OCI-LY7 (cell line): ENCODE measurements at regions not wholly inside any gene's neighbourhood (a gene's known extent, or its start where the extent isn't known, plus 50 kb on each side); places are given as distances from the start of the nearest gene placed in this dataset.

Experiments
- BruUV-seq: library from RNA; stranded (reverse); fragments of 400-500 nt; replicated peaks from 2 replicates; lab custom pipeline; 2021; lab: Mats Ljungman, UMichigan
- CTCF ChIA-PET: fragments of 300-600 bp; sonication (Branson Sonifier 250); formaldehyde crosslinking; loops from one replicate; lab custom pipeline; 2022; ENCODE audit warnings: antibody characterized with exemption; ENCODE audit not compliant: unreplicated experiment; lab: Charles Lee
- POLR2A ChIA-PET: fragments of 300-600 bp; sonication (Branson Sonifier 250); formaldehyde crosslinking; loops from one replicate; lab custom pipeline; 2022; ENCODE audit warnings: antibody characterized with exemption; lab: Charles Lee
- DNase-seq: peaks from one replicate; pipeline ENCODE4 v3.0.0-alpha.2; 2015; ENCODE audit warnings: low spot score
- H2AFZ ChIP-seq: fragments of 200-600 bp; sonication (generic), shearing (Covaris generic); 2 replicates; pipeline ENCODE4 v1.6.1; 2014; ENCODE audit warnings: mild to moderate bottlenecking, antibody characterized with exemption, low read length, moderate library complexity
- H3K27ac ChIP-seq: fragments of 200-600 bp; sonication (generic); 2 replicates; pipeline ENCODE4 v1.5.1; 2014; ENCODE audit warnings: mixed run types, low read depth, mild to moderate bottlenecking, moderate library complexity, low read length, inconsistent platforms; ENCODE audit not compliant: poor library complexity, severe bottlenecking
- H3K36me3 ChIP-seq: fragments of 200-600 bp; sonication (generic); 2 replicates; pipeline ENCODE4 v1.6.1; 2014; ENCODE audit warnings: mild to moderate bottlenecking, antibody characterized with exemption, low read length, moderate library complexity, mixed read lengths; ENCODE audit not compliant: insufficient read depth
- H3K4me1 ChIP-seq: fragments of 200-600 bp; sonication (generic); 2 replicates; pipeline ENCODE4 v1.5.1; 2014; ENCODE audit warnings: mild to moderate bottlenecking, low read length; ENCODE audit not compliant: insufficient read depth, poor library complexity, severe bottlenecking
- H3K4me2 ChIP-seq: fragments of 200-600 bp; sonication (generic); 2 replicates; pipeline ENCODE4 v1.6.1; 2014; ENCODE audit warnings: mild to moderate bottlenecking, low read length
- H3K4me3 ChIP-seq: fragments of 200-600 bp; sonication (generic); 2 replicates; pipeline ENCODE4 v1.5.1; 2014; ENCODE audit warnings: mild to moderate bottlenecking, low read depth, low read length; ENCODE audit not compliant: poor library complexity, severe bottlenecking
- H3K79me2 ChIP-seq: fragments of 200-600 bp; sonication (generic); 2 replicates; pipeline ENCODE4 v1.6.1; 2016; ENCODE audit warnings: low read depth, mild to moderate bottlenecking, low read length, moderate library complexity, mixed read lengths; ENCODE audit not compliant: insufficient read depth
- H3K9me2 ChIP-seq: fragments of 200-600 bp; sonication (generic); 2 replicates; pipeline ENCODE4 v1.6.1; 2016; ENCODE audit warnings: mild to moderate bottlenecking, low read length, mixed read lengths; ENCODE audit not compliant: insufficient read depth
- H3K9me3 ChIP-seq: fragments of 200-600 bp; sonication (generic); 2 replicates; pipeline ENCODE4 v1.6.1; 2014; ENCODE audit warnings: mild to moderate bottlenecking, mixed run types, low read length, mixed read lengths
- H4K20me1 ChIP-seq: fragments of 200-600 bp; sonication (generic); 2 replicates; pipeline ENCODE4 v1.6.1; 2014; ENCODE audit warnings: mild to moderate bottlenecking, antibody characterized with exemption, low read length, moderate library complexity, mixed read lengths; ENCODE audit not compliant: insufficient read depth
- EZH2phosphoT487 ChIP-seq: fragments of 200-600 bp; sonication (generic); IDR thresholded peaks from 2 replicates; pipeline ENCODE4 v1.6.1; 2018; ENCODE audit warnings: low read depth, borderline replicate concordance, mild to moderate bottlenecking, mixed run types, antibody characterized with exemption, low read length, moderate library complexity, mixed read lengths
- intact Hi-C: fragments of 100-400 bp; cut with micrococcal nuclease; formaldehyde crosslinking; loops from one replicate; pipeline ENCODE4 v1.10.0; 2022; ENCODE audit not compliant: unreplicated experiment
- TF ChIP-seq, protein P1 (sequence below): fragments of 200-600 bp; sonication (generic); conservative IDR thresholded peaks from 2 replicates; pipeline ENCODE4 v1.5.1; 2014; ENCODE audit warnings: mild to moderate bottlenecking, antibody characterized with exemption, low read length, moderate library complexity, mixed read lengths

DNA sequence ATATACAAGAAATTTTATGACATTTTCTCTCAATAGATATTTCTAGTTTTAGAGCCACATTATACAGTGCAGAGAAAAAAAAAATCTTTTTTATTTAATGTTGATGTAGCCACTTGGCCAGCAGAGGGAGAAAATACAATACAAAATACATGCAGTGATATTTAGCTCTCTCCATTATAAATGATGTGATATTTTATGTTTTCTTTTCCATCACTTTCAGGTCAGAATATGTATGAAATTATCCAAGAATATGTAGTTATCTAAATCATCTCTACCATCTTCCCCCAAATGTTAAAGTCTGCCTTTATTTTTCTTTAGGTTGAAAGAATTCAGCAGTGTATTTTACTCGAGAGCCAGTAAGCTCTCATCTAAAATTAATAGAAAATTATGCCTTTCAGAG, 533.6 kb upstream of the FSHR start:
- TF ChIP-seq EZH2phosphoT487, result no peak
- TF ChIP-seq, protein P1, sequence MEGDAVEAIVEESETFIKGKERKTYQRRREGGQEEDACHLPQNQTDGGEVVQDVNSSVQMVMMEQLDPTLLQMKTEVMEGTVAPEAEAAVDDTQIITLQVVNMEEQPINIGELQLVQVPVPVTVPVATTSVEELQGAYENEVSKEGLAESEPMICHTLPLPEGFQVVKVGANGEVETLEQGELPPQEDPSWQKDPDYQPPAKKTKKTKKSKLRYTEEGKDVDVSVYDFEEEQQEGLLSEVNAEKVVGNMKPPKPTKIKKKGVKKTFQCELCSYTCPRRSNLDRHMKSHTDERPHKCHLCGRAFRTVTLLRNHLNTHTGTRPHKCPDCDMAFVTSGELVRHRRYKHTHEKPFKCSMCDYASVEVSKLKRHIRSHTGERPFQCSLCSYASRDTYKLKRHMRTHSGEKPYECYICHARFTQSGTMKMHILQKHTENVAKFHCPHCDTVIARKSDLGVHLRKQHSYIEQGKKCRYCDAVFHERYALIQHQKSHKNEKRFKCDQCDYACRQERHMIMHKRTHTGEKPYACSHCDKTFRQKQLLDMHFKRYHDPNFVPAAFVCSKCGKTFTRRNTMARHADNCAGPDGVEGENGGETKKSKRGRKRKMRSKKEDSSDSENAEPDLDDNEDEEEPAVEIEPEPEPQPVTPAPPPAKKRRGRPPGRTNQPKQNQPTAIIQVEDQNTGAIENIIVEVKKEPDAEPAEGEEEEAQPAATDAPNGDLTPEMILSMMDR, result peak; percentile 72
- intact Hi-C loops, result loop anchor here (2.0 kb wide), 1 partner anchor 457 kb away; no protein-coding TSS in a partner anchor
- BruUV-seq, result no TSS peak
- DNase-seq, result peak; percentile 0
- no peaks in the 10 kb centered on the region for H3K36me3 ChIP-seq
- H4K20me1 ChIP-seq, result no peaks in the 10 kb centered on the region
- no peaks in the 10 kb centered on the region for H3K4me1 ChIP-seq
- no peak overlapping the region for H3K27ac ChIP-seq
- H3K9me2 ChIP-seq, result no peaks in the 10 kb centered on the region
- no peaks in the 10 kb centered on the region for H3K79me2 ChIP-seq
- POLR2A ChIA-PET, result no interaction called here
- no peak overlapping the region for H3K4me3 ChIP-seq
- no peak overlapping the region for H2AFZ ChIP-seq
- no peaks in the 10 kb centered on the region for H3K9me3 ChIP-seq
- CTCF ChIA-PET, result no interaction called here
- H3K4me2 ChIP-seq, result no peak overlapping the region

DNA sequence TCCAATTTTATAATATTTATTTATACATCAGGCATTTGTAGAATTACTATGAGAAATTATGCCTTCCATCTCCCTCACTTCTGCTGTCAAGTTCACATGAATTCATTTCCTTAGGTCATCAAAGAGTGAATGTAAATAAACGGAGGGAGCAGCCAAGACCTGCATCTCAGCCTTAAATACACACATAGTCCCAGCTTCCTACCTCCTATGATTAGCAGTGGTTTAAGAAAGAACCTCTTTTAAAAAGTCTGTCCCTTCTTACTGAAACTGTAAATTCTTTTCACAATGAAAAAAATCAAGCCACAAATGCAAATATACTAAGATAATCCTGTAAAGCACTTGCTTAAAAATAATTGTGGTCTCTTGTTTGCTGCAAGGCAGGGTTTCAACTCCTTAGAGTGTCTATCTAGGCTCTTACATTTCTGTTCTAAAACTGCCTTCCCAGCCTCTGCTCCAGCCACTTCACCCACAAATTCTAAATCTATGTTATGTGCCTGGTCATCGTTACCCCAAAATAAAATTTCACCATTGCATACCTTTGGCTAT, 532.7 kb upstream of the FSHR start:
- POLR2A ChIA-PET, result no interaction called here
- intact Hi-C loops, result no loop called here
- no TSS peak for BruUV-seq

DNA sequence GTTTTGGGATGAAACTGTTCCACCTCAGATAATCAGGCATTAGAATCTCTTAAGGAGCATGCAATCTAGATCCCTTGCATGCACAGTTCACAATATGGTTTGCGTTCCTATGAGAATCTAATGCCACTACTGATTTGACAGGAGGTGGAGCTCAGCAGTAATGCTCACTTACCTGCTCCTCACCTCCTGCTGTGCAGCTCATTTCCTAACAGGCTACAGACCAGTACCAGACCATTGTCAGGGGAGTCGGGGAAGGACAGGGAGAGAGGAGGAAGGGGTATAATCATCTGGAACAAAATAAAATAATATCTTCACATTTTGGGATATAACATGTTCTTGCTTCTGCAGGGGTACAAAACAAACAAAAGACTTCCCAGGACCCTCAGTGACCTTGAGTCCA, 532.0 kb upstream of the FSHR start:
- no peak overlapping the region for H2AFZ ChIP-seq
- BruUV-seq, result no TSS peak
- no peaks in the 10 kb centered on the region for H4K20me1 ChIP-seq
- intact Hi-C loops, result no loop called here
- H3K9me3 ChIP-seq, result no peaks in the 10 kb centered on the region
- no peaks in the 10 kb centered on the region for H3K79me2 ChIP-seq
- no peak overlapping the region for H3K4me2 ChIP-seq
- no peaks in the 10 kb centered on the region for H3K4me1 ChIP-seq
- ChIA-PET CTCF (no interaction called here), POLR2A (no interaction called here)
- TF ChIP-seq, protein P1, result no peak
- no peak for TF ChIP-seq EZH2phosphoT487
- no peaks in the 10 kb centered on the region for H3K36me3 ChIP-seq
- DNase-seq, result no peak
- H3K4me3 ChIP-seq, result no peak overlapping the region
- H3K27ac ChIP-seq, result no peak overlapping the region
- H3K9me2 ChIP-seq, result no peaks in the 10 kb centered on the region

More for the DNA sequence above, 532.7 kb upstream of the FSHR start:
- no peak for DNase-seq
- H3K36me3 ChIP-seq, result no peaks in the 10 kb centered on the region
- no peak overlapping the region for H3K4me2 ChIP-seq
- H3K4me3 ChIP-seq, result no peak overlapping the region
- CTCF ChIA-PET, result no interaction called here
- TF ChIP-seq, protein P1, result no peak
- TF ChIP-seq EZH2phosphoT487, result no peak
- H3K9me2 ChIP-seq, result no peaks in the 10 kb centered on the region
- H3K27ac ChIP-seq, result no peak overlapping the region
- H3K79me2 ChIP-seq, result no peaks in the 10 kb centered on the region
- no peaks in the 10 kb centered on the region for H4K20me1 ChIP-seq
- H3K4me1 ChIP-seq, result no peaks in the 10 kb centered on the region
- H2AFZ ChIP-seq, result no peak overlapping the region
- H3K9me3 ChIP-seq, result no peaks in the 10 kb centered on the region
